ENCODE measurements at regions not wholly inside any gene's neighbourhood (a gene's known extent, or its start where the extent isn't known, plus 50 kb on each side); places are given as distances from the start of the nearest gene placed in this dataset.
A peak's percentile ranks its signal among the peaks of the same experiment; 100 is the strongest.

DNA sequence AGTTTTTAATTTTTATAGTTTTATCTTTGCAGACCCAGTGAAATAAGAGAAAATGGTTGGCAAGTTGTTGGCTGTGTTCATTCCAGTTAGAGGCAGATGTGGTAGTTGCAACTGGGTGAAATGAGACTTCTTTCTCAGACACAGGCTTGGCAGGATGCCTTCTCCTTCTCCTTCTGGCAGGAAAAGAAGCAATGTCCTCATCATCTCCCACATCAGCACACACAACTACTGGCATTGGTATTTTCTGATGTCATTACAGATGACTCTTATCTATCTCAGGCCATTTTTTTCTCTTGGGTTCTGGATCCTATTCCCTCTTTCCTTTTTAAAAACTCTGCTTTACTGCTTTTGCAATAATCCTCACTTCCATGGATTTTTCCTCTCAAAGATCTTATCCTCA, 103.3 kb upstream of the EDIL3 start:
- DNase-seq (ENCODE audit: low read depth): peak; percentile 67

DNA sequence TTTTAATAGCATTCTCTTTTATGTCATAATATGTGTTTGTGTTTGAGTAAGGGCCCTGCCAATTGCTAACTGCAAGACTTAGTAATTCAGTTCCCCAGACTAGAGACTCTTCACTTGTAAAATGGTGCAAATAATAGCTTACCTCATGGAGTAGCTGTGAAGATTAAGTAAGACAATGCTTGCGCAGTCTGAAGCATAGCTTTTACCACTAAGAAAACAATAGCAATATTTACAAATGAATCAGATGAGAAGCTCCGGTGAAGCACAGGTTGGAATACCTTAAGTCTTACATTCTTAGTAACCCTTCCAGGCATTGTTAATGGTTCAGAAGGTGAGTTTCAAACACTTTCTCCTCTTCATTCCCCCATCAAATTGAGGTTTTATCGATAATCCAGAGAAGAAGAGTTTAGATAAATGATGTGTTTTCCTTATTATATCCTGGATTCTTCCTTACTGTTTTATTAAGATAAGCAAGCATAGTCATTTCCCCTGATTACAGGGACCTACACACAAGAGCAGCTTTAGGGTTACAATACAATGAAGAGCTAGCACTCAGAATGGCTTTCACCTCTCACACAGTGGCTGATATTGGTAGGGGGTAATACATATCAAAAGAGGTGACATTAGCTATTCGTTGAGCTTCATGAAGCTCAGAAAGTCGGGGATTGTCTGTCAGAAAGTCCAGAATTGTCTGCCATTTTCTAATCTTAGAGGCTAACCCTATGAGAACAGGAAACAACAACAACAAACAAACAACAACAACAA, 96.4 kb upstream of the EDIL3 start:
- no peak for DNase-seq (ENCODE audit: low read depth)

DNA sequence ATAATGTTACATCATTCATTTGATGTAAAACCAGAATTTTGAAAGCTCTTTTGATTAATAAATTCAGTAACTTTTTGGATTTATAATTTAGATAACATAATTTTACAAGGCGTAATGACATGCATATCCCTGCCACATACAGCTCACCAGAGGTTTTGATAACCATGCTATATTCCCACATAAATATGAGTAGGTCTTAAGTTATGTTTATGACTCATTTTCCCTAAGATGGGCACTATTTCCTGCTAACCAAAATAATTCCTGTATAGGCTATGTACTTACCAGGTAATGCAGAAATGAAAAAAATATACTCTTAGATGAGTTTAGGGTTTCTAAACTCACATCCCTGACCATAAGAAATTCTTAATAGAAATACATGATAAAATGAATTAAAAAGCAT, 93.9 kb upstream of the EDIL3 start:
- peak; percentile 42 for DNase-seq (ENCODE audit: low read depth)

DNA sequence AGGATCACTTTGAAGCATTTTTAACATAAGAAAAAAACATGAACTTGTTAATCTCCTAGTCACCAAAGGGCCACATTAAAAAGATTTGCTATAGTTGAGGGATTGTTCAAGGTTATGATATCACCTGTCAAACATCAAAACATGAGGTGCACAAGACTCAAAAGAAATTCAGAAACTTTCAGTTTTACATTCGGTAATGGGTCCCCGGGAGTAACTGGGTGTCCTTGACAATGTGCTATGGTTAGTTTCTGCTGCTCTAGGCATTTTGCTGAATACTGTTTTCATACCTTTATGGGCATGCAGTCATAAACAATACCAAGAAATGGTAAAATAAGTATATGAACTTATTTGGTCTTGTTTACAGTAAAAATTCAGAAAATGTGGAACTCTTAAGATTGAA, 92.8 kb upstream of the EDIL3 start:
- DNase-seq (ENCODE audit: low read depth): no peak

DNA sequence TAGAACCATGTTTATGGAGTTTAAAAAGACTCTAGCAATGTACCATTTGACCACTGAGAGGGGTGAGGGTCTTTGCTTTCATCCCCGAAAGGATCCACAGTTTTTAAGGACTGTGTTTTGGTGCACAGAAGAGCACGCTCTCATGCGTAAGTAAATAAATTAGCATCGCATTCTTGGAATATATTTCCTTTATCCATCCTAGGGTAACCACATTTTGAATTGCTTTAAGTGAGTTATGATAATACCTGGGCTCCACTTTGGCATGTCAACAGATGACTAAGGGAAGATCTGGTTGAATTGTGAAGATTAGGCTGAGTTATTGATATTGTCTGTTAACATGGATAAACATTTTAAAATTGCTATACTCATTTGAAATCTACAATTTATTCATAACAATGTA, 89.4 kb upstream of the EDIL3 start:
- DNase-seq (ENCODE audit: low read depth): no peak

DNA sequence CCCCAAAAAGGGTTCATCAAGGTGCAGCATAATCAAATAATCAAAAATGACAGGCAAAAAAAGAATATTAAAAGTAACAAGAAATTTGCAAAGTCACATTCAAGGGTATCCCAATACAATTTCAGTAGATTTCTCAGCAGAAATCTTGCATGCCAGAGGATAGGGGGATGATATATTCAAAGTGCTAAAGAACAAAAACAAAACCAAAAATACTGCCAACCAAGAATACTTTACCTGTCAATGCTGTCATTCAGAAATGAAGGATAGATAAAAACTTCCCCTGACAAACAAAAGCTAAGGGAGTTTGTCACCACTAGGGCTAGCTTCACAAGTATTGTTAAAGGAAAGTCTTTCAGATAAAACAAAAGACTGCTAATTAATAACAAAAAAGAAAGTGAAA, 68.7 kb upstream of the EDIL3 start:
- no peak for DNase-seq (ENCODE audit: low read depth)

DNA sequence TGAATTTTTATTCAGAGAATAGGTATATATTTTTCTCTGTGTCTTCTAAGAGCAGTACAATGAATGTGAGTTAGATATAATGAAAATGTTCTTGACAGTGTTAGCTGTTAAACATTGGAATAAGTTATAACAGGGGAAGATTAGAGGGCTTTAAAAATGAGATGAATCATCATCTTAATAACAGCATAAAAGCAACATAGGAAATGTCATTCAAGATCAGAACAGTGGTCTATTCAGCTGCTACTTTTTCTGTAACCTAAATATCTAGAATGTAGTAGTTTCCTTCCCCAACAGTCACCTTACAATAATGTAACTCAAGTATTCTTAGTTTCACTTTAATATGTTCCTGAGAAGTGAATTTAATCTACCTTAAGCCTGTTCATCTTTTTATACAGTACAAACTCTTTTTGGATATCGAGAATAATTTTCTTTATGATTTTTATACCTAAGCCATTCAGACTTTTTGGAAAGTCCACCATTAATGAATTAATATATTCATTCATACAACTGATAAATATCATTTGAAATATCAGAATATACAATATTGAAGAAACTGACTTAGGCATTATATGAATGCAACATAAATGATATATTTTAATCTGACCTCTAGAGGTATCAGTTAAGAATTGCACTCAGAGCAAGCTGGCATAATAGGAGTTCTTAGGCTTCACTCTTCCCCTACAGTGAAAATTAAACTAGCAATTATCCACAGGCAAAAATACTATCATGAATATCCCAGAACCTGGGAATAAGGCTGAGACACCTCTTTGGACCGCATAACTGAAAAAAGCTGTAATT, 66.1 kb upstream of the EDIL3 start:
- DNase-seq (ENCODE audit: low read depth): no peak

DNA sequence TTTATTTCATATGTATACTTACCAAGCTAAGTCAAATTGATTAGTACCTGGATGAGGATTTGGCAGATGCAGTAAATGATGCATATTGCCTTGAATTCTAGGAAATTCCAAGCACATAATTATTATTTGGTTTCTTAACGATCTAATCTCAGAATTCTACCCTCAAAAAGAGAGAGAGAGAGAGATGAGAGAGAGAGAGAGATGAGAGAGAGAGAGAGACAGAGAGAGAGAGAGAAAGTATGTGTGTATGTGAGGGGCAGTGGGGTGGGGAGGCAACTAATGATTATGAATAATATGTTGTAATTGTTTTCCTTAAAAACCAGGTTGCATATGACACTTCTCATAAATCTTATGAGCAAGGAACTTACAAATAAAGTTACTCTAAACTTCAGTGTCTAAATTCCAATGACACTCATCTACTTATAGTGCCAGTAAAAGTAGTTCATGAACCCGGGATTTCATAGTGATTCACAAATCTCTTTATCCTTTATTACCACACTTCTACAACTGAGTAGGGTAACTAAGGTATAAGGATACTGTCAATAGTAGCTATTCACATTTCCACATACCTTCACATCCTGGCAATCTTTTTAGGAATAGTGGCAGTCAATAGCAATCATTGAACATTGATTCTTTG, 60.5 kb upstream of the EDIL3 start:
- DNase-seq (ENCODE audit: low read depth): no peak

DNA sequence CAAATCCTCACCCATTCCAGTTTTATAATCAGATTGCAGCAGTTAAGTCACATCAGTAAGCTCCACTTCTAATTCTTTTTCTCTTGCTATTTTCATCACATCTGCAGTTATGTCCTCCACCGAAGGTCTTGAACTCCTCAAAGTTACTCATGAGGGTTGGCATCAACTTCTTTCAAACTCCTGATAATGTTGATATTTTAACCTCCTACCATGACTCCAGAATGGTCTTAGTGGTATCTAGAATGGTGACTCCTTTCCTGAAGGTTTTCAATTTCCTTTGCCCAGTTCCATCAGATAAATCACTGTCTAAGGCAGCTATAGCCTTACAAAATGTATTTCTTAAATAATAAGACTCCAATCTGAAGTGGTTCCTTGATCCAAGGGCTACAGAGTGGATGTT, 53.8 kb upstream of the EDIL3 start:
- peak; percentile 40 for DNase-seq (ENCODE audit: low read depth)

DNA sequence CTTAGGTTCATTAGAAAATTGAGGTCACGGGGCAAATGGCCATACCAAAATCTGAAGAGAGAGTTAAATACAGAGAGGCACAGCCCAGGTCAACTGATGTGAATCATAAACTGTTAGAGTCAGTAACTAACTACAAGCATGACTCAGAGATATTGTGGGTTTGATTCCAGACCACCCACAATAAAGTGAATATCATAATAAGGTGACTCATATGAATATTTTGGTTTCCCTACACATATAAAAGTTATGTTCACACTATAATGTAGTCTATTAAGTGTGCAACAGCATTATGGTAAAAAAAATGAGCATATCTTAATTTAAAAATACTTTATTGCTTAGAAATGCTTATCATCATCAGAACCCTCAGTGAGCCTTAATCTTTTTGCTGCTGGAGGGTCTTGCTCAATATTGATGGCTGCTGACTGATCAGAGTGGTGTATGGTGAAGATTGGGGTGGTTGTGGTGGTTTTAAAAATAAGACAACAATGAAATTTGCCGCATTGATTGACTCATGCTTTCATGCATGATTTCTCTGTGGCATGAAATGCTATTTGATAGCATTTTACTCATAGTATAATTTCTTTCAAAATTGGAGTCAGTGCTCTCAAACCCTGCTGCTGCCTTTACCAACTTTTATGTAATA, 53.1 kb upstream of the EDIL3 start:
- DNase-seq (ENCODE audit: low read depth): peak; percentile 89

DNA sequence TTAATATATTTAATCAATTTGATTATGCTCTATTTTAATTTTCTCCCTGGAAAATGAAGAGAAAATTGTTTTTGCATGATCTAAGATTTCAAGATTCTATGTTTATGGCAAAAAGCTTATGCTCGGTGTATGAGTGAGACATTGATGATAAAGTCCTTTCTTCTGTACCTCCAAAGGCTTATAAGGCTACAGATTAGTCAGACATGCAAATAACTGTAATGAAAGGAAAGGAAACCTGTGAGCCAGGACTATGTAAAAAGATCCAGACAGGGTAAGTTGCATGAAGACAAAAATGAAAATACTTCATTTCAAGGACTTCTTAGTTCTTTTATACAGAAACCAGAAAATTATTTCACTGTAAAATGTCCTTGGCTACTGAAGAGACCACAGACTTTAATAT, 52.2 kb upstream of the EDIL3 start:
- no peak for DNase-seq (ENCODE audit: low read depth)

DNA sequence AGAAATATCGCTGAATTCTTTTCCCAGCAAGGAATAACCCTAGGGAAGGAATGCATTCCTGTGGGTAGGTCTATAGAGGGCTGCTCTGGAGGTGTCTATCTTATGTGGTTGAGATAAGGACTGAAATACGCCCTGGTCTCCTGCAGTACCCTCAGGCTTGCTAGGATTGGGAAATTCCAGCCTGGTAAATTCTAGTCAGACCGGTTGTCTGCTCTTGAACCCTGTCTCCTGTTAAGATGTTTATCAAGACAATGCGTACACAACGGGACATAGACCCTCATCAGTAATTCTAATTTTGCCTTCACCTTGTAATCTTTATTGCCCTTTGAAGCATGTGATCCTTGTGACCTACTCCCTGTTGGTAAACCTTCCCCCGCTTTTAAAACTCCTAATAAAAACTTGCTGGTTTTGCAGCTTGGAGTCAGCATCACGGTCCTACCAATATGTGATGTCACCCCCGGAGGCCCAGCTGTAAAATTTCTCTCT, 51.2 kb upstream of the EDIL3 start:
- DNase-seq (ENCODE audit: low read depth): peak; percentile 49

Measured in HT1080 (cell line).